ENCODE measurements at regions not wholly inside any gene's neighbourhood (a gene's known extent, or its start where the extent isn't known, plus 50 kb on each side); places are given as distances from the start of the nearest gene placed in this dataset.
"Not testable (repeated sequence)": the region's sequence is repeated elsewhere in the genome, so short reads cannot be mapped to it uniquely, and the experiment has no call there.

GRCh38 chr11:38160433-38160832 is 1562.4 kb upstream of the RAG2 start:
- peaks cover 22% of the 10 kb centered on the region for H3K9me3 Mint-ChIP-seq
- H3K4me3 Mint-ChIP-seq, result no peak overlapping the region
- H3K27me3 Mint-ChIP-seq, result no peaks in the 10 kb centered on the region
- no peaks in the 10 kb centered on the region for H3K4me1 Mint-ChIP-seq
- ATAC-seq (replicated peaks), result no peak
- H3K36me3 Mint-ChIP-seq (ENCODE audit: low read depth), result no peaks in the 10 kb centered on the region
- no peak overlapping the region for H3K27ac Mint-ChIP-seq

GRCh38 chr11:38159038-38159437 is 1561.0 kb upstream of the RAG2 start:
- H3K27ac Mint-ChIP-seq, result no peak overlapping the region
- H3K27me3 Mint-ChIP-seq, result no peaks in the 10 kb centered on the region
- H3K4me3 Mint-ChIP-seq, result no peak overlapping the region
- no peaks in the 10 kb centered on the region for H3K4me1 Mint-ChIP-seq
- H3K36me3 Mint-ChIP-seq (ENCODE audit: low read depth), result no peaks in the 10 kb centered on the region
- peaks cover 22% of the 10 kb centered on the region for H3K9me3 Mint-ChIP-seq
- no peak for ATAC-seq (replicated peaks)

GRCh38 chr11:38156495-38157146 is 1558.6 kb upstream of the RAG2 start:
- Mint-ChIP-seq H3K4me1 (no peaks in the 10 kb centered on the region), H3K9me3 (peaks cover 18% of the 10 kb centered on the region), H3K4me3 (no peak overlapping the region), H3K27me3 (no peaks in the 10 kb centered on the region), H3K27ac (no peak overlapping the region), H3K36me3 (ENCODE audit: low read depth) (no peaks in the 10 kb centered on the region)
- ATAC-seq (replicated peaks), result no peak

- Mint-ChIP-seq H3K27ac (no peak overlapping the region), H3K9me3 (peaks cover 18% of the 10 kb centered on the region), H3K36me3 (ENCODE audit: low read depth) (no peaks in the 10 kb centered on the region), H3K4me3 (no peak overlapping the region), H3K27me3 (no peaks in the 10 kb centered on the region), H3K4me1 (no peaks in the 10 kb centered on the region)
- no peak for ATAC-seq (replicated peaks)
Observed at GRCh38 chr11:38155856-38156255, 1557.8 kb upstream of the RAG2 start.

GRCh38 chr11:38153985-38154384 is 1555.9 kb upstream of the RAG2 start:
- Mint-ChIP-seq H3K4me3 (no peak overlapping the region), H3K27ac (no peak overlapping the region), H3K27me3 (no peaks in the 10 kb centered on the region), H3K36me3 (ENCODE audit: low read depth) (no peaks in the 10 kb centered on the region), H3K4me1 (no peaks in the 10 kb centered on the region), H3K9me3 (peaks cover 13% of the 10 kb centered on the region)
- no peak for ATAC-seq (replicated peaks)

- Mint-ChIP-seq H3K27ac (no peak overlapping the region), H3K4me1 (no peaks in the 10 kb centered on the region), H3K36me3 (ENCODE audit: low read depth) (no peaks in the 10 kb centered on the region), H3K27me3 (no peaks in the 10 kb centered on the region), H3K4me3 (no peak overlapping the region), H3K9me3 (peaks cover 9% of the 10 kb centered on the region)
- ATAC-seq (replicated peaks), result no peak
Observed at GRCh38 chr11:38143852-38144251, 1545.8 kb upstream of the RAG2 start.

- H3K27ac Mint-ChIP-seq, result no peak overlapping the region
- H3K4me1 Mint-ChIP-seq, result no peaks in the 10 kb centered on the region
- no peak for ATAC-seq (replicated peaks)
- no peaks in the 10 kb centered on the region for H3K36me3 Mint-ChIP-seq (ENCODE audit: low read depth)
- H3K4me3 Mint-ChIP-seq, result no peak overlapping the region
- H3K27me3 Mint-ChIP-seq, result no peaks in the 10 kb centered on the region
- H3K9me3 Mint-ChIP-seq, result peaks cover 15% of the 10 kb centered on the region
Observed at GRCh38 chr11:38138972-38139371, 1540.9 kb upstream of the RAG2 start.

- Mint-ChIP-seq H3K9me3 (peaks cover 20% of the 10 kb centered on the region), H3K27ac (no peak overlapping the region), H3K4me3 (no peak overlapping the region), H3K36me3 (ENCODE audit: low read depth) (no peaks in the 10 kb centered on the region), H3K4me1 (no peaks in the 10 kb centered on the region), H3K27me3 (no peaks in the 10 kb centered on the region)
- no peak for ATAC-seq (replicated peaks)
Observed at GRCh38 chr11:38136887-38137286, 1538.9 kb upstream of the RAG2 start.

- no peaks in the 10 kb centered on the region for H3K4me1 Mint-ChIP-seq
- ATAC-seq (replicated peaks), result no peak
- no peaks in the 10 kb centered on the region for H3K36me3 Mint-ChIP-seq (ENCODE audit: low read depth)
- no peak overlapping the region for H3K4me3 Mint-ChIP-seq
- H3K27me3 Mint-ChIP-seq, result no peaks in the 10 kb centered on the region
- H3K9me3 Mint-ChIP-seq, result peaks cover 16% of the 10 kb centered on the region
- H3K27ac Mint-ChIP-seq, result no peak overlapping the region
Observed at GRCh38 chr11:38131535-38131934, 1533.5 kb upstream of the RAG2 start.

- H3K27me3 Mint-ChIP-seq, result no peaks in the 10 kb centered on the region
- H3K36me3 Mint-ChIP-seq (ENCODE audit: low read depth), result no peaks in the 10 kb centered on the region
- no peak overlapping the region for H3K27ac Mint-ChIP-seq
- no peak for ATAC-seq (replicated peaks)
- H3K9me3 Mint-ChIP-seq, result peaks cover 16% of the 10 kb centered on the region
- H3K4me1 Mint-ChIP-seq, result no peaks in the 10 kb centered on the region
- no peak overlapping the region for H3K4me3 Mint-ChIP-seq
Observed at GRCh38 chr11:38130976-38131375, 1532.9 kb upstream of the RAG2 start.

- Mint-ChIP-seq H3K27me3 (no peaks in the 10 kb centered on the region), H3K4me3 (no peak overlapping the region), H3K4me1 (no peaks in the 10 kb centered on the region), H3K27ac (no peak overlapping the region), H3K9me3 (peaks cover 16% of the 10 kb centered on the region), H3K36me3 (ENCODE audit: low read depth) (no peaks in the 10 kb centered on the region)
- ATAC-seq (replicated peaks), result no peak
Observed at GRCh38 chr11:38130514-38130913, 1532.5 kb upstream of the RAG2 start.

- H3K27me3 Mint-ChIP-seq, result no peaks in the 10 kb centered on the region
- no peaks in the 10 kb centered on the region for H3K36me3 Mint-ChIP-seq (ENCODE audit: low read depth)
- H3K9me3 Mint-ChIP-seq, result peaks cover 19% of the 10 kb centered on the region
- no peak for ATAC-seq (replicated peaks)
- no peak overlapping the region for H3K4me3 Mint-ChIP-seq
- H3K27ac Mint-ChIP-seq, result no peak overlapping the region
- no peaks in the 10 kb centered on the region for H3K4me1 Mint-ChIP-seq
Observed at GRCh38 chr11:38123673-38124072, 1525.6 kb upstream of the RAG2 start.

GRCh38 chr11:38116616-38117015 is 1518.6 kb upstream of the RAG2 start:
- not testable (repeated sequence) for H3K27ac Mint-ChIP-seq; H3K36me3 Mint-ChIP-seq (ENCODE audit: low read depth); H3K4me3 Mint-ChIP-seq; H3K27me3 Mint-ChIP-seq; H3K4me1 Mint-ChIP-seq; ATAC-seq (replicated peaks)
- peaks cover 15% of the 10 kb centered on the region for H3K9me3 Mint-ChIP-seq

- not testable (repeated sequence) for H3K27ac Mint-ChIP-seq; H3K36me3 Mint-ChIP-seq (ENCODE audit: low read depth); H3K4me1 Mint-ChIP-seq; H3K27me3 Mint-ChIP-seq; ATAC-seq (replicated peaks); H3K4me3 Mint-ChIP-seq
- H3K9me3 Mint-ChIP-seq, result peaks cover 15% of the 10 kb centered on the region
Observed at GRCh38 chr11:38115381-38115780, 1517.3 kb upstream of the RAG2 start.

- H3K27ac Mint-ChIP-seq, result no peak overlapping the region
- no peak overlapping the region for H3K4me3 Mint-ChIP-seq
- no peaks in the 10 kb centered on the region for H3K4me1 Mint-ChIP-seq
- no peaks in the 10 kb centered on the region for H3K27me3 Mint-ChIP-seq
- peaks cover 14% of the 10 kb centered on the region for H3K9me3 Mint-ChIP-seq
- no peak for ATAC-seq (replicated peaks)
- no peaks in the 10 kb centered on the region for H3K36me3 Mint-ChIP-seq (ENCODE audit: low read depth)
Observed at GRCh38 chr11:38100836-38101462, 1502.9 kb upstream of the RAG2 start.

Data from activated T-helper 17 cell treated with anti-CD3 and anti-CD28 coated beads, Interleukin-2, amount 50 U/mL, for 72 hours (primary cell).